ENCODE measurements at regions not wholly inside any gene's neighbourhood (a gene's known extent, or its start where the extent isn't known, plus 50 kb on each side); places are given as distances from the start of the nearest gene placed in this dataset.

GRCh38 chr19:28018499-28018898 is 1194.5 kb downstream of the UQCRFS1 start:
- ChIA-PET CTCF (no interaction called here), POLR2A (no interaction called here)
- TF ChIP-seq FOXK2 (IDR thresholded peaks at IDR 0.05), result no peak
- no peak for TF ChIP-seq ARNT (IDR thresholded peaks at IDR 0.05)
- no peak for TF ChIP-seq FOXA1 (IDR thresholded peaks at IDR 0.05)
- no peak for TF ChIP-seq L3MBTL2 (conservative IDR thresholded peaks at IDR 0.05)
- no peak for TF ChIP-seq HDGF (IDR thresholded peaks at IDR 0.05; ENCODE audit: borderline replicate concordance)
- no peak for TF ChIP-seq CTBP1 (IDR thresholded peaks at IDR 0.05; ENCODE audit: borderline replicate concordance)
- no peak for TF ChIP-seq FOXM1 (IDR thresholded peaks at IDR 0.05; ENCODE audit: borderline replicate concordance)
- TF ChIP-seq PKNOX1 (IDR thresholded peaks at IDR 0.05), result no peak
- TF ChIP-seq NFRKB (IDR thresholded peaks at IDR 0.05), result no peak
- TF ChIP-seq TARDBP (IDR thresholded peaks at IDR 0.05), result no peak
- no peak for TF ChIP-seq ZNF384 (IDR thresholded peaks at IDR 0.05)
- no peak for DNase-seq (ENCODE audit: extremely low spot score)

- POLR2A ChIA-PET, result no interaction called here
- TF ChIP-seq ELF4 (IDR thresholded peaks at IDR 0.05), result no peak
- no peak for TF ChIP-seq HDGF (IDR thresholded peaks at IDR 0.05; ENCODE audit: borderline replicate concordance)
- no peak for TF ChIP-seq BHLHE40 (IDR thresholded peaks at IDR 0.05; ENCODE audit: borderline replicate concordance)
- DNase-seq (ENCODE audit: extremely low spot score), result no peak
- CTCF ChIA-PET, result no interaction called here
Measured at GRCh38 chr19:28014615-28015405, 1198.1 kb downstream of the UQCRFS1 start.

GRCh38 chr19:28012361-28012760 is 1200.6 kb downstream of the UQCRFS1 start:
- DNase-seq (ENCODE audit: extremely low spot score), result no peak

GRCh38 chr19:28010656-28011055 is 1202.3 kb downstream of the UQCRFS1 start:
- CTCF ChIA-PET, result no interaction called here
- POLR2A ChIA-PET, result no interaction called here
- no peak for TF ChIP-seq ARNT (IDR thresholded peaks at IDR 0.05)
- no peak for TF ChIP-seq LEF1 (IDR thresholded peaks at IDR 0.05; ENCODE audit: borderline replicate concordance)
- TF ChIP-seq CTBP1 (IDR thresholded peaks at IDR 0.05; ENCODE audit: borderline replicate concordance), result no peak
- no peak for TF ChIP-seq BHLHE40 (IDR thresholded peaks at IDR 0.05; ENCODE audit: borderline replicate concordance)
- TF ChIP-seq TARDBP (IDR thresholded peaks at IDR 0.05), result no peak
- TF ChIP-seq PKNOX1 (IDR thresholded peaks at IDR 0.05), result no peak
- TF ChIP-seq FOXA1 (IDR thresholded peaks at IDR 0.05), result no peak
- TF ChIP-seq ELF4 (IDR thresholded peaks at IDR 0.05), result no peak
- TF ChIP-seq HDGF (IDR thresholded peaks at IDR 0.05; ENCODE audit: borderline replicate concordance), result no peak
- no peak for TF ChIP-seq FOXK2 (IDR thresholded peaks at IDR 0.05)
- TF ChIP-seq ZNF384 (IDR thresholded peaks at IDR 0.05), result no peak
- no peak for TF ChIP-seq SP1 (IDR thresholded peaks at IDR 0.05)
- TF ChIP-seq NFRKB (IDR thresholded peaks at IDR 0.05), result no peak
- no peak for DNase-seq (ENCODE audit: extremely low spot score)

More at GRCh38 chr19:28012361-28012760, 1200.6 kb downstream of the UQCRFS1 start:
- no peak for TF ChIP-seq FOXM1 (IDR thresholded peaks at IDR 0.05; ENCODE audit: borderline replicate concordance)
- TF ChIP-seq ZNF384 (IDR thresholded peaks at IDR 0.05), result no peak
- no peak for TF ChIP-seq HDGF (IDR thresholded peaks at IDR 0.05; ENCODE audit: borderline replicate concordance)
- no peak for TF ChIP-seq L3MBTL2 (conservative IDR thresholded peaks at IDR 0.05)
- TF ChIP-seq SUZ12 (IDR thresholded peaks at IDR 0.05), result no peak
- no peak for TF ChIP-seq BHLHE40 (IDR thresholded peaks at IDR 0.05; ENCODE audit: borderline replicate concordance)
- TF ChIP-seq CTBP1 (IDR thresholded peaks at IDR 0.05; ENCODE audit: borderline replicate concordance), result no peak
- no peak for TF ChIP-seq FOXA1 (IDR thresholded peaks at IDR 0.05)
- TF ChIP-seq LEF1 (IDR thresholded peaks at IDR 0.05; ENCODE audit: borderline replicate concordance), result no peak
- ChIA-PET POLR2A (no interaction called here), CTCF (interaction anchor here (0.6 kb wide), 1 partner anchor 640 kb away, joined by 3 read pairs; no protein-coding TSS in a partner anchor)

GRCh38 chr19:28009696-28010095 is 1203.3 kb downstream of the UQCRFS1 start:
- no peak for TF ChIP-seq ARNT (IDR thresholded peaks at IDR 0.05)
- no peak for TF ChIP-seq ZNF384 (IDR thresholded peaks at IDR 0.05)
- TF ChIP-seq PKNOX1 (IDR thresholded peaks at IDR 0.05), result no peak
- no peak for TF ChIP-seq BHLHE40 (IDR thresholded peaks at IDR 0.05; ENCODE audit: borderline replicate concordance)
- TF ChIP-seq SUZ12 (IDR thresholded peaks at IDR 0.05), result no peak
- no peak for TF ChIP-seq FOXM1 (IDR thresholded peaks at IDR 0.05; ENCODE audit: borderline replicate concordance)
- TF ChIP-seq HDGF (IDR thresholded peaks at IDR 0.05; ENCODE audit: borderline replicate concordance), result no peak
- no peak for TF ChIP-seq SP1 (IDR thresholded peaks at IDR 0.05)
- ChIA-PET CTCF (no interaction called here), POLR2A (no interaction called here)
- no peak for DNase-seq (ENCODE audit: extremely low spot score)

GRCh38 chr19:28008695-28009094 is 1204.3 kb downstream of the UQCRFS1 start:
- CTCF ChIA-PET, result no interaction called here
- DNase-seq (ENCODE audit: extremely low spot score), result no peak
- TF ChIP-seq PKNOX1 (IDR thresholded peaks at IDR 0.05), result no peak
- TF ChIP-seq ELF4 (IDR thresholded peaks at IDR 0.05), result no peak
- TF ChIP-seq ARNT (IDR thresholded peaks at IDR 0.05), result no peak
- no peak for TF ChIP-seq SP1 (IDR thresholded peaks at IDR 0.05)
- POLR2A ChIA-PET, result no interaction called here
